SH-SY5Y (cell line): ENCODE measurements at regions not wholly inside any gene's neighbourhood (a gene's known extent, or its start where the extent isn't known, plus 50 kb on each side); places are given as distances from the start of the nearest gene placed in this dataset.

ENCODE experiments used
- GATA2 ChIP-seq: IDR thresholded peaks from 2 replicates; pipeline ENCODE4 v1.6.1; 2011; ENCODE audit warnings: mild to moderate bottlenecking, low read depth, low read length
- GATA3 ChIP-seq: IDR thresholded peaks from 2 replicates; pipeline ENCODE4 v1.6.1; 2011; ENCODE audit warnings: low read depth, mild to moderate bottlenecking, low read length, moderate library complexity

- TF ChIP-seq GATA3: no peak
- TF ChIP-seq GATA2: no peak
Measured at GRCh38 chr3:99323940-99324339, 314.5 kb upstream of the COL8A1 start.
